HG03575 (cell line): ENCODE measurements at regions not wholly inside any gene's neighbourhood (a gene's known extent, or its start where the extent isn't known, plus 50 kb on each side); places are given as distances from the start of the nearest gene placed in this dataset.
"Not testable (repeated sequence)": the region's sequence is repeated elsewhere in the genome, so short reads cannot be mapped to it uniquely, and the experiment has no call there.

Experiments used
- ATAC-seq: cut with Tn5 transposase; IDR thresholded peaks from one replicate; pipeline ENCODE4 v1.9.1; 2021; ENCODE audit not compliant: unreplicated experiment, insufficient number of reproducible peaks, low FRiP score; ENCODE audit errors: extremely low read depth

DNA sequence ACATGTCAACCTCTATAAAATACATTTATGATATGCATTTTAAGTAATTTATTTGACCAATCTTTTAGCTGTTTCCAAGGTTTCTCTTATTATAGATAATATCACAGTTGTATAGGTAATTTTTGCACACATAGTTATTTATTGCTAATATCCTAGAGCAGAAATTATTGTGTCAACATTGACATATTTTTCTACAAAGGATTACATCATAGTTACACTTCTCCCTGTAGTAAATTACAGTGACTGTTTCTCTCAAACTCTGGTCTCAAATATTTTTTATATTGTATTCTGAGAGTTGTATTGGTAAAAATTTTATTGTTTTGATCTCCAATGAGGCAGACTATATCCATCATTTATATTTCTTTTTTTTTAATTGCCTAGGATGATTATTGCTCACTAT, 714.4 kb upstream of the CDH6 start:
- no peak for ATAC-seq

DNA sequence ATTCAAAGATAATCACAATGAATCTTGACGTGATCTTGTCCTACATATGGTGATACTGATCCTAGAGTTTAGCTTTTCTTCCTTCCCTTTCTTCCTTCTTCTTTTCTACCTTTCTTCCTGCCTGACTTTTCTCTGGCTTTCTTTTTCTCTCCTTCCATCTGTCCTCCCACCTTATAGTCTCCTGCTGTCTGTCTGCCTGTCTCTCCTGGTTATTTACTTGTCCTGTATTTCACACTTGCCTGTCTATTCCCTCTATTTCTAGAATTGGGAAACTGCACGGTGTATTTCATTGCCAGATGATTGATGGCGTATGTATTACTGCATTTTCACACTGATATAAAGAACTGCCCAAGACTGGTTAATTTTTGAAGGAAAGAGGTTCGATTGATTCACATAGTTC, 718.1 kb upstream of the CDH6 start:
- ATAC-seq: no peak

DNA sequence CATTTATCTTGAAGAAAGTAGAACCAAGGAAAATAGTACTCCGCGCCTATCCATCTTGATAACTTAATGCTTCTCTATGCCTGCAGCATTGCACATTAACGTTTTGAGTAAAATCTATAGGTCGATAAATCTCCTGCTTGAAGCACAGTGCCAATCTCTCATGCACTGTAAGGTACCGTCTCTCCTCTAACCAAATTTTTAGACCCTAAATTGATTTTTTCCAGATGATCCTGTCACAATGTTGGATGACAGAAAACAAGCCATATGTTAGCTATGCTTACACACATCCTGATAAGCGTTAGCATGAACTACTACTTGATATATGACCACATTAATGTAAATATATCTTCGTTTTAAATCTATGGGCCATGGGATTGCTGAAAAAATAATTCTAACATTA, 723.8 kb upstream of the CDH6 start:
- ATAC-seq: no peak

DNA sequence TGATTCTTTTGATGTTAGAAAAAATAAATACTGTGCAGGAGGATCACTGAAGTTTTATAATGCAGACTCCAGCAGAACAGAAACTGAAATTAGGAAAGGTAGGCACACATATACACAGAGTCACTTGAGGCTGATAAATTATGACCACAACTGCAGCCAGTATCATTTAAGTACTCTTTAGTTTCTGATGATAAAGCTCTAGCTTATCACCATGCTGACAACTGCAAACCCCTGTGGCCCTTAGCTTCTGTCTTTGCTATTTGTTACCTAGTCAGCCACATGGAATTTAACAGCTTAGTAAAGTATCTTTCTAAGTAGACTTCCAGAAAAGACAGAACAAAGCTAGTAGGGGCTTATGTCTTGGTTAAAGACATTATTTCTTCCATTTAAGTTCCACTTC, 734.8 kb upstream of the CDH6 start:
- ATAC-seq: no peak

DNA sequence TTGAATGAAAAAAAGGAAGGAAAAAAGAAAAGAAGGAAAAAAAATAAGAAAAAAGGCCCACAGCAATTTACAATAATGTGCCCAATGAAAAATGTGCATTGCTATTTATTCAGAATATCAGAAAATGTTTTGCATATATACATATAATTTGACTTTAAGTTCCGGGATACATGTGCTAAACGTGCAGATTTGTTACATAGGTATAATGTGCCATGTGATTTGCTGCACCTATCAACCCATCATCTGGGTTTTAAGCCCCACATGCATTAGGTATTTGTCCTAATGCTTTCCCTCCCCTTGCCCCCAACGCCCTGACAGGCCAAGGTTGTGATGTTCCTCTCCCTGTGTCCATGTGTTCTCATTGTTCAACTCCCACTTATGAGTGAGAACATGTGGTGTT, 738.0 kb upstream of the CDH6 start:
- not testable (repeated sequence) for ATAC-seq

DNA sequence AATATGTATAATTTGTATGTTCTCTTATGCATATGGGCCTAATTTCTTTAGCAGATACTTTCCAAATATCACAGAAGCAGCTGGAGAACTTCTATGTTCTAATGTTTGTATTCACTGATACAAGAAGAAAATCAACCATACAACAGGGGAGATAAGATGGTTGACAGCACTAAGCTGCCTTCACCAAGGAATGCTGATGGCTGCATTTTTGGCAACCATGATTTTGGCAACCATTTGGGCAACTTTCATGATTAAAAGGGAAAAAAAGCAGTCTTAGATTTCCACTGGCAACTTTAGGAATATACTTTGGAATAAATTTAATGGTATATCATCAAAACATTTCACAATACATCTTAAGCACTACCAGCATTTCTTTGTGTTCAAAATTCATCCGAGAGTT, 740.3 kb upstream of the CDH6 start:
- ATAC-seq: no peak

DNA sequence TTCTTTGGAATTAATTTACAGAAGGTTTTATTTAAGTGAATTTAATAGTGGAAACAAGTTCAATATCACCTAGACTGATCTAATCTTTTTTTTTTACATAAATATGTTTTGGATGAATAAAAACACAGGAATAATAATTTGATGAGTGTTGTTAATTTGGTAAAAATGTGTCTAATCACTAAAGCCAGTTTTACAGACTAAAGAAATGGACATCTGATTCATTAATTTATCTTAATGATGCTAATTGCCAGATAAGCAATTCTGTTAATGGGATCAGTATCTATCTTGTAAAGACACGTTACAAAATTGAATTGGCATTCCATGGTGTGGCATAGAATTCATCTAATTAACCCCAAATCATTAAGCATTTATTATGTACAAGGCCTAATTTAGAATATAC, 743.3 kb upstream of the CDH6 start:
- ATAC-seq: no peak

DNA sequence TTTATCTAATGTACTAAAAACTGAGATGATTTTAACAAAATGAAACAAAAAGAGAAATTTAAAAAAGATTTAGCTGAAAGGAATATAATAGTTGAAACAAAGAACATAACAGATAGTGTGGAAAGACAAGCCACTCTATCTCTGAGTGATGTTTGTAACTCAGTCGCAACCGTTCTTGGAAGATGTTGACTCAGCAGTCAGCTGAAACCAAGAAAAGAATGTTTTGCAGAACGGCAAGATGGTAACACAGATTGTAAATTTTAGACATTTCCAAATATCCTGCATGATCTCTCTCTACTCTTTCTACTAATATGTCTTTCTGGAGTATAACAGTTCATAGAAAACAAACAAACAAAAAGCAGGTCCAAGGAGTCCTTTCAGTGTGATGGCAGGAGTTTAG, 746.1 kb upstream of the CDH6 start:
- no peak for ATAC-seq

DNA sequence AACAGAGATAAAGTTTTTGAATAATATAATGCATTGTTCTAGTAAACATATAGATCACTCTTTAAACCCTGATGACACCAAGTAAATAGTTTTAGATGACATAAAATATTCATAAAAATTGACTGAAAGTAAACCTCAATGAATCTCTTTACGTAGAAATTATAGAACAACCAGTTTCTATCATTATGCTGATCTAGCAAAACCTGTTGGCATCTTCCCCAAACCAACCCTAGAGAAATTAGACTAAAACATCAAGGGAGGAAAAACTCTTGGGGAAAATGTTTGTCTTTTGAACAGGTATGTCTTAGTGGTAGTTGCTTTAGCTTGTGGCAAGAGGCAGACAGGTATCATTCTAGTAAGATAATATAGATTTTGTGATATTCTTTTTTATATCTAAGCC, 747.0 kb upstream of the CDH6 start:
- no peak for ATAC-seq

DNA sequence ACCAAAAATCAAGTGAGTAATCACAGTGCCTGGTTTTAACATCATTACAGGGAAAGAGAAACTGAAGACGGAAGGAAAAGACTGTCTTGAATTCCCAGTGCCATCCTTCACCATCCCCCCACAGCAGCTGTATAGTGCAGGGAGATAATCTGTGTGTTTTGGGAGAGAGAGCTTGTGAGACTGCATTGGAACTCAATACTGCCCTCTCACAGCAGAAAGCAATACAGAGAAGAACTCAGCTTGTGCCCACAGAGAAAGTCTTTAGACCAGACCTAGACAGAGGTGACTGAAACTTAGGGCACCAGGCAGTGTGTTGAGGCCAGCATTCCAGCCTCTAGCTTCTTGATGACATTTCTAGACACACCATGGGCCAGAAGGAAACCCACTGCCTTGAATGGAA, 754.7 kb upstream of the CDH6 start:
- no peak for ATAC-seq

DNA sequence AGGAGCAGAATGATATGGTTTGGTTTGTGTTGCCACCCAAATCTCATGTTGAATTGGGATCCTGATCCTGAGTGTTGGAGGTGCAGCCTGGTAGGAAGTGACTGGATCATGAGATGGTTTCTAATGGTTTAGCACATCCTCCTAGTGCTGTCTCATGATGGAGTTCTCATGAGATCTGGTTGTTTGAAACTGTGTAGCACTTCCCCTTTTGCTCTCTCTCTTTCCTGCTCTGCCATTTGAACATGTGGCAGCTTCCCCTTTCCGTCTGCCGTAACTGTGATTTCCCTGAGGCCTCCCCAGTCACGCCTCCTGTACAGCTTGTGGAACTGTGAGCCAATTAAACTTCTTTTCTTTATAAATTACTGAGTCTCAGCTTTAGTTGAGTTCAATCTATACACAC, 756.8 kb upstream of the CDH6 start:
- ATAC-seq: no peak

DNA sequence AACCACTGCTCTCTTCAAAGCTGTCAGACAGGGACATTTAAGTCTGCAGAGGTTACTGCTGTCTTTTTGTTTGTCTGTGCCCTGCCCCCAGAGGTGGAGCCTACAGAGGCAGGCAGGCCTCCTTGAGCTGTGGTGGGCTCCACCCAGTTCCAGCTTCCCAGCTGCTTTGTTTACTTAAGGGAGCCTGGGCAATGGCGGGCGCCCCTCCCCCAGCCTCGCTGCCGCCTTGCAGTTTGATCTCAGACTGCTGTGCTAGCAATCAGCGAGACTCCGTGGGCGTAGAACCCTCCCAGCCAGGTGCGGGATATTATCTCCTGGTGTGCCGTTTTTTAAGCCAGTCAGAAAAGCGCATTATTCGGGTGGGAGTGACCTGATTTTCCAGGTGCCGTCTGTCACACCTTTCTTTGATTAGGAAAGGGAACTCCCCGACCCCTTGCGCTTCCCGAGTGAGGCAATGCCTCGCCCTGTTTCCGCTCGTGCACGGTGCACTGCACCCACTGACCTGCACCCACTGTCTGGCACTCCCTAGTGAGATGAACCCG, 764.5 kb upstream of the CDH6 start:
- not testable (repeated sequence) for ATAC-seq

DNA sequence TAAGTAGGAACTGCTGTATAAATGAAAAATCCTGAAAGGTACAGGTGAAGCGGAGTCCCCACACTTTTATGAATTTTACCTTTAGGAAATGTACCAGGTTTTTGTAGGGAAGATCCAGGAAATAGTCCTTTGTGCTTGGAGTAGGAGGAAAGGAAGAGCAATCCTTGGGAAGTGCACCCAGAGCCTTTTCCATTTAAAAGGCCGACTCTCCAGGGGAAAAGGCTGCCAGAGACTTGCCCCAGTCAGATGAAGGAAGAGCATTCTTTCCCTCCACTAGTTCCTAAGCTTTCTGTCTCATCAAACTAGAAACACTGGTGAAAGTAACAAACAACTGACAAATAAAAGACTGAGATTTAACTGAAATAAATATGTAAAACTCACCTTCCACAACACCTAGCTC, 779.4 kb upstream of the CDH6 start:
- no peak for ATAC-seq

DNA sequence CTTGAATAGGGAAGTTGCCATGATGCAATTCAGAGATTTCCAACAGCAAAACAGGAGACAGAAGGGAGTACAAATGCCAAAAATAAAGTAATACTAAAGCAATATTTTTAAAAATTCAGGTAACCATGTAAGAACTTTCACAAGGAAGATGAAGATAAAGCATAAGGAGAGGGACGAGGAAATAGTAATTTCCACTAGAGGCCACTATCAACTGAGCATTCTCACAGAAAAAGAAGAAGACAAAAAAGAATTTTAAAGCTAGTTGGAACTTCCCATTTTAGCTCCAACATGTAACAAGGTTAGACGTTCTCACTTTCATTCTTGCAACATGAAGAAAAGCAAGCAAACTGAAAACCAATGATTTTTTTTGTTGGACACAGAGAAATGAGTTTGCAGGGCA, 779.9 kb upstream of the CDH6 start:
- ATAC-seq: no peak

DNA sequence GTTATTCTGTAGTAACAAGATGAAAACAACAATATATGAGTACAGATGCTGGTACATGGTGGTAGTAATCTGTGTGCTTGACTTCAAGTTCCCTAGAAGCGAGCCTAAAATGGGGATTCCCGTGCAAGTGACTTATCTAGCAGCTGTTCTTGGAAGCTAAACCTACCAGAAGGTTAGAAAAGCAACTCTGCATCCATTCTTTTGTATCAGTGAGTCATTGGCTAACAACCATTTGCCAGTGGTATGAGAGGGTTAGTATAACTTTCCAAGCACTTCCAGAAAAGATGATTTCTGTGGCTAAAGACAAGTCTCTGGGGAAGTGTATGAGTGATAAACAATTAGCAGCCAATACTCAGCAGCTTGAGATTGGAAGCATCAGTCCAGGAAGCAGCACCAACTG, 787.7 kb upstream of the CDH6 start:
- ATAC-seq: no peak

DNA sequence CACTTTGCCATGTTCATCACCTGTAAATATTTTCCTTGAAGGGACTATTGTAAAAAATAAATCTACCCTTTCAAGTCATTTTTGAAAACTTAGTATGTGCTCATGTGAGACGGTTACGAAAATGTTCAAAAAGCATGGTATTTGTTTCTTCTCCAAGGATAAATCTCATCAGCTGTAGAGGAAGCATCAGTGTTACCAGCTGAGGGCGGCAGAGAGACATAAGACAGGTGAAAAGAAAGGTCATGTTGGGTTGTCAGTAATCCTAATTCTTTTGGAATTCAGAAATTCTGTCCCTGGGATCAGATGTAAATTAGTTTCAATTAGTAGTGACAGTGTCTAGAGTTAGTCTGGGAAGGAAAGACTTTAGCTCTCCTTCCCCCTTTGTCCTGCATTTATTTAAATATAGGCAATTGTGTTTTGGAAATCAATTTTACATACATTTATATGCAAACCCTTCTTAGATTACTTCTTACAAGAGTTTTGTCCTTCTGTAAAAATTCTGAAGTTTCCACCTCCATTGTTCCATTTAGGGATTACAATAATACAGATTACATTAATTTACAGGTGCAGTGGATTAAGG, 791.9 kb upstream of the CDH6 start:
- ATAC-seq: no peak

DNA sequence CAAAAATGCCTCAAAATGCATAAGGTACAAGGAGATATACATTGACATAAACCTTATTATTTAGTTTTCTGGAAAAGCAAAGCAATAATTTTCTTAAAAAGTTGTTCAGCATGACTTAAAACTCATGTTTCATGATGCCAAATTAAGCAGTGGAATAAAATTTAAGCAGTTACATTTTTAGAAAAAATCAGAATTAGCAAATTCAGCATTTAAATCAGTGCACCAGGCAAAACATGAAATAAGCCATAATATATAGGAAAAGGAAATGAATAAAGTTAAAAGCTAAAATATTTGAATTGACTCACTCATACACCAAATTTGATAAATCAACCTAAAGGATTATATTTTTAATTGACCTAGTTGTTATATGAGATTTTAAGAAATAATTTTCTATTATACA, 795.1 kb upstream of the CDH6 start:
- no peak for ATAC-seq

DNA sequence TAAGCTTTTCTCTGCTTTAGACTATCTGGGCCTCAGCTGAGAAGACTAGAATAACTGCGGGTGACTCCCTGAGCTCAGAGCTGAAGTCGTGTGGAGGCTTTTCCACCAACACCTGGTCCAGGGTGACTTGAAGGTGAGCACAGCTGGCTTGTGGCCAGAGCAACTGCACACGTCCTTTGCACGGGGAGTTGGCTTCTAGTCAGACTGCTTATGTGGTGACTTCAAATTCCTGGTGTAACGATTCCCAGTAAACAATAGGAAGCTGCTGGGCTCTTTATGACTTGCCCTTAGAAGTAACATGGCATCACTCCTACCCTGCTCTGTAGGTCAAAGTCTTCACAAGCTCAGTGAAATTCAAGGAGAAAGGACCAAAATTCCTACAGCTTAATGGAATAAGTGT, 800.6 kb upstream of the CDH6 start:
- no peak for ATAC-seq

DNA sequence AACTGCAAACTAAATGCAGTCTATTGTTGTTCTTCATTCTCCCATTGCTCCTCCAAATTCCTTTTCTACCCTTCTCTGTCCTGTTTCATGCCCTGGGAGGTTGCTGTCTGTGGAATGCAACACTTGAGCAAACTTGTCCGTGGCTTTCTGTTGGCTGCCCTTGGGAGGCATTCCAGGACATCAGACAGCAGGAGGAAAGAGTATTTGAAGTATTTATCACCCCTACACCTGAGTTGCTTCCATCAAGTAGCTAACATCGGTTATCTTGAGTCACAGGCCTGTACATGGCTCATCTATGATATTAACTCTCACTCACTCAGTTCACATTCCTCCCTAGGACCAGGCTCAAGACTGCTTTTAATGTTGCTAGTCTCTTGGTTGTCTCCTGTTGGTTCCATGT, 803.4 kb upstream of the CDH6 start:
- no peak for ATAC-seq

DNA sequence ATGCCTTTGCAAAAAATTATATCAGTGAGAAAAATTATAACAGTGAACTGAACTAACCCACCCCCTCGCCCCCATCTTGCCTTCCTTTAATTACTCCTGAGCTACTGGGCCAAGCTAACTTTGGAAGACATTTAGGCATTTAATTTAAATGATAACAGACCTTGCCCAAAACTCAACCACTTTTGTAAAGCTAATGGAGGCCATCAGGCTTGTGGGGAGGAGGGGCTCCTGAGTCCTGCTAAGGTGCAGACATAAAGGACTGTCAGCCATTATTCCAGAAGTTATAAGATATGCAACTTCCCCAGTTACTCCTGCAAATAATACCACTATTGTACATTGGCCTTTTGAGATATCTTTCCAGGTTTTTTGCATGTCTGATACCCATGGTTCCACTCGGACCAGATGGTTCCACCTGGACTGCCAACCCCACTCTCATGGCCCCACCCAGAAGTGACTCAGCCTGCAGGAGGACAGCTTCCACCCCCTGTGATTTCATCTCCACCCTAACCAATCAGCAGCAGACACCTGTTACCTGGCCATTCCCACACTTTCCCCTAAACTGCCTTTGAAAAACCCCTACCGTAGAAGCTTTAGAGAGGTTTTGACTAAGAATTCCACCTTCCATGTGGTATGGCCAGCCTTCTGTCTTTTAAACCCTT, 805.4 kb upstream of the CDH6 start:
- no peak for ATAC-seq

DNA sequence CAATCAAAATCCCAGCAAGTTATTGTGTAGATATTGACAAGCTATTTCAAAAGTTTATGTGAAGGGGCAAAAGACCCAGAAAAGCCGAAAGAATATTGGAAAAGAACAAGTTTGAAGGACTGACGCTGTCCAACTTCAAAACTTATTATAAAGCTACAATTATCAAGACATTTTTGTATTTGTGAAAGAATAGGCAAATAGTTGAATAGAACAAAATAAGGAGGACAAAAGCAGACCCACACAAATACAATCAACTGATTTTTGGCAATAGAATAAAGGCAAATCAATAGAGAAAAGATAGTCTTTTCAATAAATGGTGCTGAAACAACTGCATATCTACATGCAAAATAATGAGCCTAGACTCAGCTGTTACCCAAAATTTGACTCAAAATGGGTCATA, 807.7 kb upstream of the CDH6 start:
- no peak for ATAC-seq
